ENCODE measurements at regions not wholly inside any gene's neighbourhood (a gene's known extent, or its start where the extent isn't known, plus 50 kb on each side); places are given as distances from the start of the nearest gene placed in this dataset.

DNA sequence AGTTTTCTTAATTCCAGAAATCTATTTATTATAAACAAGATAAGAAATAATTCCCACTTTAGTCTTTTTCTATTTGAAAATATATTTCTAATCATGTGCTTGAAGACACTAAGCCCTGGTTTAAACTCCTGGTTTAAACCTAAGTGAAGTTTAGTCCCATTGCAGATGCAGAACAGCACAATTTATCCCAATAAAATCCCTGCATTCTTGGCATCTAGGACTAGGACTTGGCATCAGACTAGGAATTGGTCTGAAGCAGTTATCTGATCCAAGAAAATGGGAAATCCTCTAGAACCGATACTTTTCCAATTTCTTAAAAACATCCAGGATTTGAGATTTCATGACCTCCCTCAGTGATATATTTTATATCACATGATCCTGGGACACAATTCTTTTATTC, 168.8 kb upstream of the VEPH1 start:
- Histone ChIP-seq H3K27ac (no peak overlapping the region), H3K27me3 (replicated peaks) (no peaks in the 10 kb centered on the region), H3K4me3 (ENCODE audit: low read depth, low read length) (no peak overlapping the region), H3K36me3 (replicated peaks) (no peaks in the 10 kb centered on the region)
- DNase-seq = no peak
- in situ Hi-C loops (cut with HindIII; ENCODE audit: low pct_ligation_motif_present, low sequenced_read_pairs) = no loop called here
- TF ChIP-seq CTCF (IDR thresholded peaks at IDR 0.05; ENCODE audit: low read depth, low read length, missing control alignments) = no peak

- in situ Hi-C loops (cut with HindIII; ENCODE audit: low pct_ligation_motif_present, low sequenced_read_pairs) = no loop called here
- Histone ChIP-seq H3K4me3 (ENCODE audit: low read depth, low read length) (no peak overlapping the region), H3K36me3 (replicated peaks) (no peaks in the 10 kb centered on the region), H3K27me3 (replicated peaks) (no peaks in the 10 kb centered on the region), H3K27ac (no peak overlapping the region)
- no peak for DNase-seq
- TF ChIP-seq CTCF (IDR thresholded peaks at IDR 0.05; ENCODE audit: low read depth, low read length, missing control alignments) = no peak
Observed at GRCh38 chr3:157671656-157672055, 168.4 kb upstream of the VEPH1 start.

DNA sequence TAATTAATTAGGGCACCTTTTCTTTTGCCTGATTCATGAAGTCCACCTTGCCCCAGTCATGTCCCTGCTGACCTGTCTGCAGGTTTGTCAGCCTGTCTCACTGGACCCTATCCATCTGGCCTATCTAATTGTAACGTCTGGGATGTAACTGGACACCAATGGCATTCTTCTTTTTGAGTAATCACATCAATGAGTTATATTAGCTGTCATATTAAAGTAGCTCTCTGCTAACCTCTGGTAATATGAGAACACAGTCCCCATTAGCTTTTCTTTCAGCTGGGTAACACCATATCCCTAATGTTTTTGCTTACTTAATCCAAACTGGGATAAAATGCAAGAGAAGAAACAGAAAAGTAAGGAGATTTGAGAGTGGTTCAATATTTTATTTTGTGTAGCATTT, 166.2 kb upstream of the VEPH1 start:
- DNase-seq = no peak
- no peak for TF ChIP-seq CTCF (IDR thresholded peaks at IDR 0.05; ENCODE audit: low read depth, low read length, missing control alignments)
- in situ Hi-C loops (cut with HindIII; ENCODE audit: low pct_ligation_motif_present, low sequenced_read_pairs) = no loop called here
- H3K27me3 ChIP-seq (replicated peaks) = no peaks in the 10 kb centered on the region
- no peak overlapping the region for H3K4me3 ChIP-seq (ENCODE audit: low read depth, low read length)
- H3K27ac ChIP-seq = no peak overlapping the region
- H3K36me3 ChIP-seq (replicated peaks) = no peaks in the 10 kb centered on the region

DNA sequence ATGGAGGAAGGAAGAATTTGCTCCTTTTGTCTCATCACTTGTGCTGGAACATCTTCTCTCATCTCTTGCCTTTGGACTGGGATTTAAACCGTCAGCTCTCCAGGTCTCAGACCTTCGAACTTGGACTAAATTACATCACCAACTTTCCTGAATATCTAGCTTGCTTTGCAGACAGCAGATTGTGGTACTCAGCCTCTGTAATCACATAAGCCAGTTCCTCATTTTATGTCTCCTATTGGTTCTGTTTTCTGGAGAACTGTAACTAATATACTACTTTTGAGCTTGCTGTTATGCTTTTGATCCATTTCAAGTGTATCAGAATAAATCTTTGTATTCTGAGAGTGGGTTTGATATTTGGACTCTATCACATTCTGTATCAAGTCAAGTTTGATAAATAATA, 164.3 kb upstream of the VEPH1 start:
- no peak for DNase-seq
- no peak overlapping the region for H3K4me3 ChIP-seq (ENCODE audit: low read depth, low read length)
- H3K36me3 ChIP-seq (replicated peaks) = no peaks in the 10 kb centered on the region
- in situ Hi-C loops (cut with HindIII; ENCODE audit: low pct_ligation_motif_present, low sequenced_read_pairs) = no loop called here
- H3K27me3 ChIP-seq (replicated peaks) = no peaks in the 10 kb centered on the region
- no peak for TF ChIP-seq CTCF (IDR thresholded peaks at IDR 0.05; ENCODE audit: low read depth, low read length, missing control alignments)
- H3K27ac ChIP-seq = no peak overlapping the region

- DNase-seq = no peak
- H3K27ac ChIP-seq = no peak overlapping the region
- no peaks in the 10 kb centered on the region for H3K27me3 ChIP-seq (replicated peaks)
- no peak for TF ChIP-seq CTCF (IDR thresholded peaks at IDR 0.05; ENCODE audit: low read depth, low read length, missing control alignments)
- H3K36me3 ChIP-seq (replicated peaks) = no peaks in the 10 kb centered on the region
- no peak overlapping the region for H3K4me3 ChIP-seq (ENCODE audit: low read depth, low read length)
- in situ Hi-C loops (cut with HindIII; ENCODE audit: low pct_ligation_motif_present, low sequenced_read_pairs) = no loop called here
Observed at GRCh38 chr3:157662171-157662570, 159.0 kb upstream of the VEPH1 start.

DNA sequence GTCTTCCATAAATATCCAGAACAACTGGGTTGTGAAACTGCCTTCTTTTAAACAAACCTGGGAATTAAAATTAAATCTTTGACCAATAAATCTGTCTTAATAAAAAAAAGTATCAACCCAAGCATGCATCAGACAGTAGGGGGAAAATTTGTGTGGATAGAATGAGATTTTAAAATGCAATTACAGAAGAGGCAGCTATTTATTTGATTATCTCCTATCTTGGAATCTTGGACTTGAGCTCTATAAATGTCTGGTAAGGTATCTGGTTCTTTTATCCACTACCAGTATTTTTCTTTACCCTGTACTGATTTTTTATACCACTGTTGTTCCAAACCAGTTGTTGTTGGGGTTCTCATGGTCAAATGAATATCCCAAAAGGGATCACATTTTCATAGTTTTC, 157.6 kb upstream of the VEPH1 start:
- in situ Hi-C loops (cut with HindIII; ENCODE audit: low pct_ligation_motif_present, low sequenced_read_pairs) = no loop called here
- H3K4me3 ChIP-seq (ENCODE audit: low read depth, low read length) = no peak overlapping the region
- DNase-seq = no peak
- TF ChIP-seq CTCF (IDR thresholded peaks at IDR 0.05; ENCODE audit: low read depth, low read length, missing control alignments) = no peak
- no peaks in the 10 kb centered on the region for H3K36me3 ChIP-seq (replicated peaks)
- H3K27me3 ChIP-seq (replicated peaks) = no peaks in the 10 kb centered on the region
- no peak overlapping the region for H3K27ac ChIP-seq
